Upper lobe of right lung (tissue), 1 donor: ENCODE measurements at regions not wholly inside any gene's neighbourhood (a gene's known extent, or its start where the extent isn't known, plus 50 kb on each side); places are given as distances from the start of the nearest gene placed in this dataset.

Experiments
- ATAC-seq: fragments of 200-7000 bp; cut with Tn5 transposase; one replicate; pipeline ENCODE4 v1.9.1; 2020; ENCODE audit warnings: mild to moderate bottlenecking, moderate library complexity
- DNase-seq: peaks from one replicate; pipeline ENCODE4 v3.0.0-alpha.2; 2020
- H3K27ac ChIP-seq: fragments of 200-600 bp; one replicate; pipeline ENCODE4 v1.8.0; 2022
- H3K27me3 ChIP-seq: fragments of 200-600 bp; one replicate; pipeline ENCODE4 v1.8.0; 2022; ENCODE audit warnings: mild to moderate bottlenecking
- H3K36me3 ChIP-seq: fragments of 200-600 bp; one replicate; pipeline ENCODE4 v1.8.0; 2022
- H3K4me1 ChIP-seq: fragments of 200-600 bp; one replicate; pipeline ENCODE4 v1.8.0; 2022
- H3K4me3 ChIP-seq: fragments of 200-600 bp; one replicate; pipeline ENCODE4 v1.8.0; 2022; ENCODE audit warnings: mild to moderate bottlenecking
- H3K9me3 ChIP-seq: fragments of 200-600 bp; one replicate; pipeline ENCODE4 v1.8.0; 2022
- CTCF ChIP-seq: fragments of 200-600 bp; IDR thresholded peaks from one replicate; pipeline ENCODE4 v1.8.0; 2022; ENCODE audit warnings: antibody characterized with exemption
- intact Hi-C: fragments of 100-400 bp; cut with DNase I; formaldehyde crosslinking; loops from one replicate; pipeline ENCODE4 v1.11.0; 2022
- donor health status: DM: no; HTN: yes; CAD: no; lungs with severe emphysema.

- TF ChIP-seq CTCF, result no peak
- Histone ChIP-seq H3K4me1 (no peaks in the 10 kb centered on the region), H3K36me3 (no peaks in the 10 kb centered on the region), H3K27me3 (no peaks in the 10 kb centered on the region), H3K27ac (no peak overlapping the region), H3K9me3 (no peaks in the 10 kb centered on the region), H3K4me3 (no peak overlapping the region)
- DNase-seq (no peak), ATAC-seq (no peak)
- intact Hi-C loops, result no loop called here
Observed at GRCh38 chr12:22850185-22850584, 225.2 kb downstream of the ETNK1 start.

- H3K27me3 ChIP-seq, result no peaks in the 10 kb centered on the region
- H3K36me3 ChIP-seq, result no peaks in the 10 kb centered on the region
- no peak for TF ChIP-seq CTCF
- H3K9me3 ChIP-seq, result no peaks in the 10 kb centered on the region
- intact Hi-C loops, result no loop called here
- H3K27ac ChIP-seq, result no peak overlapping the region
- H3K4me3 ChIP-seq, result no peak overlapping the region
- DNase-seq, result no peak
- no peaks in the 10 kb centered on the region for H3K4me1 ChIP-seq
- ATAC-seq, result no peak
Observed at GRCh38 chr12:22851532-22851931, 226.6 kb downstream of the ETNK1 start.

- no peaks in the 10 kb centered on the region for H3K27me3 ChIP-seq
- H3K27ac ChIP-seq, result no peak overlapping the region
- H3K36me3 ChIP-seq, result no peaks in the 10 kb centered on the region
- H3K4me1 ChIP-seq, result no peaks in the 10 kb centered on the region
- ATAC-seq (no peak), DNase-seq (no peak)
- H3K9me3 ChIP-seq, result no peaks in the 10 kb centered on the region
- no peak for TF ChIP-seq CTCF
- H3K4me3 ChIP-seq, result no peak overlapping the region
- intact Hi-C loops, result no loop called here
Observed at GRCh38 chr12:22855456-22855855, 230.5 kb downstream of the ETNK1 start.

GRCh38 chr12:22856178-22856577 is 231.2 kb downstream of the ETNK1 start:
- ATAC-seq (no peak), DNase-seq (no peak)
- Histone ChIP-seq H3K9me3 (no peaks in the 10 kb centered on the region), H3K27me3 (no peaks in the 10 kb centered on the region), H3K27ac (no peak overlapping the region), H3K36me3 (no peaks in the 10 kb centered on the region), H3K4me3 (no peak overlapping the region), H3K4me1 (no peaks in the 10 kb centered on the region)
- intact Hi-C loops, result no loop called here
- TF ChIP-seq CTCF, result peak; percentile 60

GRCh38 chr12:22858849-22859570 is 234.0 kb downstream of the ETNK1 start:
- Histone ChIP-seq H3K27ac (no peak overlapping the region), H3K36me3 (no peaks in the 10 kb centered on the region), H3K27me3 (peaks cover 3% of the 10 kb centered on the region), H3K4me1 (no peaks in the 10 kb centered on the region), H3K4me3 (no peak overlapping the region), H3K9me3 (no peaks in the 10 kb centered on the region)
- no peak for TF ChIP-seq CTCF
- no peak for DNase-seq
- intact Hi-C loops, result no loop called here
- no peak for ATAC-seq

GRCh38 chr12:22860926-22861325 is 236.0 kb downstream of the ETNK1 start:
- no peak for DNase-seq
- Histone ChIP-seq H3K36me3 (no peaks in the 10 kb centered on the region), H3K27me3 (peaks cover 3% of the 10 kb centered on the region), H3K27ac (no peak overlapping the region), H3K4me1 (no peaks in the 10 kb centered on the region), H3K4me3 (no peak overlapping the region), H3K9me3 (no peaks in the 10 kb centered on the region)
- intact Hi-C loops, result no loop called here
- TF ChIP-seq CTCF, result no peak
- ATAC-seq, result no peak
